Mononuclear cell (primary cell): ENCODE measurements at regions not wholly inside any gene's neighbourhood (a gene's known extent, or its start where the extent isn't known, plus 50 kb on each side); places are given as distances from the start of the nearest gene placed in this dataset.

Experiments
- H3K27me3 ChIP-seq: 2 replicates; pipeline ENCODE4 v1.6.0; 2011; ENCODE audit warnings: low read length, control low read depth; ENCODE audit not compliant: insufficient read depth
- H3K4me1 ChIP-seq: 2 replicates; pipeline ENCODE4 v1.5.1; 2011; ENCODE audit warnings: mild to moderate bottlenecking, low read length, control low read depth; ENCODE audit not compliant: insufficient read depth
- H3K4me3 ChIP-seq: 2 replicates; pipeline ENCODE4 v1.5.1; 2011; ENCODE audit warnings: mild to moderate bottlenecking, low read length, moderate library complexity
- H3K9me3 ChIP-seq: 2 replicates; pipeline ENCODE4 v1.5.1; 2011; ENCODE audit warnings: low read depth, mild to moderate bottlenecking, control low read depth, low read length

GRCh38 chr16:73347500-73348375 is 299.8 kb upstream of the ZFHX3 start:
- H3K27me3 ChIP-seq, result no peaks in the 10 kb centered on the region
- no peak overlapping the region for H3K4me3 ChIP-seq
- no peaks in the 10 kb centered on the region for H3K9me3 ChIP-seq
- no peaks in the 10 kb centered on the region for H3K4me1 ChIP-seq

- Histone ChIP-seq H3K9me3 (no peaks in the 10 kb centered on the region), H3K4me1 (no peaks in the 10 kb centered on the region), H3K27me3 (no peaks in the 10 kb centered on the region), H3K4me3 (no peak overlapping the region)
Measured at GRCh38 chr16:73339821-73340220, 291.9 kb upstream of the ZFHX3 start.

- Histone ChIP-seq H3K4me3 (no peak overlapping the region), H3K27me3 (no peaks in the 10 kb centered on the region), H3K4me1 (no peaks in the 10 kb centered on the region), H3K9me3 (no peaks in the 10 kb centered on the region)
Measured at GRCh38 chr16:73337373-73338296, 289.7 kb upstream of the ZFHX3 start.

GRCh38 chr16:73329358-73330286 is 281.7 kb upstream of the ZFHX3 start:
- no peaks in the 10 kb centered on the region for H3K4me1 ChIP-seq
- H3K27me3 ChIP-seq, result no peaks in the 10 kb centered on the region

DNA sequence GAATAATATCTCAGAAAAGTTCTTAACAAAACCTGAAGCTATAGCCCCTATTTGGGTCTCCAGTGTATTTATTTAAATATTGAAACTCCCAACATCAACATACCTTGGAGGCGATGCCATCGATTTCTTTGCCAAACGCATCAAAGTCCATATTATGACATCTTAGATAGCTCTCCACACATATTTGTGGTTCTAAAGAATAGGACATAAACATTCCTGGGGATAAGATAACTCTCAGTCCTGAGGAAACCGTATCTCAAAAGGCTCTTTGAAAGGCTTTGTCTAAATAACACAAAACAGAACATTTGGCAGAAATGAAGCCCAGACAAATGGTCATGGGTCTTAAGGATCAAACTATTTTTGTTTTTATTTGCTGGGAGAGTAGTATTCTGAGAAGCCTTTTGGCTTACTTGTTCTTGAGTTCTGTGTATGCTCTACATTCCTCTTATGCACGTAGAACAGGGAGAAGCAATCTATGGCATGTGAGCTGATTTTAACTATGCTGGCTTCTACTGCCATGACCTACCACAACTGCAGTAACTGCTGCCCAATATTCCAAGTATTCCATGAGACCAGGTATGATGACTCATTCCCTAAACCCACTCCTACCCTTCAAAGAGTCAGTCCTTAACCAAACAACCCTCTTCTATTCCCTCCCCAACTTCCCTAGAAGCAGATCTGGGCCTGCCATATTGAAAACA is 279.0 kb upstream of the ZFHX3 start:
- Histone ChIP-seq H3K4me3 (no peak overlapping the region), H3K4me1 (no peaks in the 10 kb centered on the region), H3K27me3 (no peaks in the 10 kb centered on the region), H3K9me3 (no peaks in the 10 kb centered on the region)

More at GRCh38 chr16:73329358-73330286, 281.7 kb upstream of the ZFHX3 start:
- Histone ChIP-seq H3K9me3 (no peaks in the 10 kb centered on the region), H3K4me3 (no peak overlapping the region)

DNA sequence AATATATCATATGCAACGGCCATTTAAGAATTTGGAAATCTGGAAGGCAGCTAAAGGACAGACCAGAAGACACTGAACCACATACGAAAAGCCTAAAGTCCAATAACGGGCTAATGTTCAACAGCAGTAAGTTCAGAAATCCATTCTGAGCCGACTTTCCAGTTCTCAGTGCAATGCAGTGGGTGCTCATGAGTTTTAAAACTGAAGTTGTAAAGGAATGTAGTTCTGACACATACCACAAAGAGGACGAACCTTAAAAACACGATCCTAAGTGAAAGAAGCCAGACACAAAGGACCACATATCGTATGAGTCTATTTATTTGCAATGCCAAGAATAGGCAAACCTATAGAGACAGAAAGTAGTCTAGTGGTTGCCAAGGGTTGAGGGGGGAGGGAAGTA is 278.3 kb upstream of the ZFHX3 start:
- no peaks in the 10 kb centered on the region for H3K27me3 ChIP-seq
- H3K4me1 ChIP-seq, result no peaks in the 10 kb centered on the region
- H3K9me3 ChIP-seq, result no peaks in the 10 kb centered on the region
- H3K4me3 ChIP-seq, result no peak overlapping the region

DNA sequence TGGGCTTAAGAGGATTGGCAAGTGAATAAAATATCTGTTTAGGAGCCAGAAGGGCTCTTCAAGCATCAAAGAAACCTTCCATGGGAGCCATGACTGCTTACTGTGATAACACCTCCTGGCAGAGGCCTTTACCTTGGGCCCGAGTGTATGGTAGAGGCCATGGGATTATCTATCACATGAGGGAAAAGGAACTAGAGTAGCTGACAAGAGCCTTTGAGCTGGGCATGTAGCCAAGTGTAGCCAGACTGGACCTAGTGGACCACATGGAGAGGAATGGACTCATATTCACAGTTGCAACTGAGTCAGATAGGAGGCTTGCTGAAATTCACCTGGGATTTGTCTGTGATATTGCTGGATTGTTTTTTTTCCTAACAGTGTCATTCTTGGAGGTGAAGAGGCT is 276.0 kb upstream of the ZFHX3 start:
- no peaks in the 10 kb centered on the region for H3K9me3 ChIP-seq
- H3K4me3 ChIP-seq, result no peak overlapping the region
- no peaks in the 10 kb centered on the region for H3K4me1 ChIP-seq
- no peaks in the 10 kb centered on the region for H3K27me3 ChIP-seq

GRCh38 chr16:73322856-73323255 is 274.9 kb upstream of the ZFHX3 start:
- Histone ChIP-seq H3K9me3 (no peaks in the 10 kb centered on the region), H3K4me3 (no peak overlapping the region), H3K27me3 (no peaks in the 10 kb centered on the region), H3K4me1 (no peaks in the 10 kb centered on the region)

DNA sequence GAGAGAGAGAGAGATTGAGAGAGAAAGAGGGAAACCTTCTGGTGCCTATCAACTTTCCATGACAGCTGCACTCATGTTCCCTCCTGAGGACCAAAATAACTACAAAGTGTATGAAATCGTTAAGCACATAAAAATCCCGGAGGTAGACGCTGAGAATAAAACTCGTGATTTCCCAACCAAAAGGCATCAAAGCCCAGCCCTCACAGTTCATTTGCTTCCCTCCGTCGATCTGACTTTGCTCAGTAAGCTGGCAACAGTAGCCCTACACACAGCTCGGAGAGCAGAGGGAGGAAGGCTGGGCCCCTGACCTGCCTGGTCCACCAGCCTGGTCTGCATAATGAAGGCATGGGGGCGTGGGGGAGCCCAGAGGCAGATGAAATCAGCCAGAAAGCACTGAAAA is 273.9 kb upstream of the ZFHX3 start:
- no peak overlapping the region for H3K4me3 ChIP-seq
- no peaks in the 10 kb centered on the region for H3K9me3 ChIP-seq
- no peaks in the 10 kb centered on the region for H3K27me3 ChIP-seq
- no peaks in the 10 kb centered on the region for H3K4me1 ChIP-seq

DNA sequence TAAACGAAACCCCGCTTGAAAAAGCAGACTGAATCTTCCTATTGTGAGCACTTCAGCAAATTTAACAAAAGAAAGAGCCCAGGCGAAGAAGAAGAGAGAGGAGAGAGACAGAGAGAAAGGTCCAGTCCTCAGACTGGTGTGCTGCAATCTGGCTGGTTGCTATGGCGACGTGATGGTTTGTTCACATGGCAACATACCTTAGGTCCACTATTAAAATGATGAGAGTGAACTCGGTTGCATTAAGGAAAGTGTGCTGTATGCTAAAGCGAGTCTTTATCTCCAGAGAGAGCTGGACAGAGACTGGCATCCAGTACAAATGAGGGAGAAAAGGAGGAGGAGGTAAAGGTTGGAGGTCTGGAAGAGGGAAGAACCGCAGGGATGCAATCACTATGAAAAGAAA is 271.8 kb upstream of the ZFHX3 start:
- Histone ChIP-seq H3K4me1 (no peaks in the 10 kb centered on the region), H3K4me3 (no peak overlapping the region), H3K27me3 (no peaks in the 10 kb centered on the region), H3K9me3 (no peaks in the 10 kb centered on the region)

DNA sequence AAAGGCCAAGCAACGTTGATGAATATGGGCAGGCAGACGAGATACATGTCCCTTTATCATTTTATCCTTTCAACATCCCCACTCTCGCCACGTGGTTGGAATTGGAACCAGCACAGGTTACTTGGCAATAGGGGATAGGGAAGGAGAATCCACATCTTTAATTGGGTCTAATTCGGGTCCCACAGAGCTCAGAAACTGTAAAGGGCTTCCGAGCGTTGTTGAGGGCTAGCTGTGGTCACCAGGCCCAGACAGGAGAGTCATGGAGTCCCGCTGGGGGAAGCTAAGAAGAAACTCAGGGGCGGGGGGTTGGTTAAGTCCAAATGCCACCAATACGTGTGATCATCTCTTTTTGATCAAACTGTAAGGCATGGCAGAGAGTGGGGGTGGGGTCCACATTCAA is 271.3 kb upstream of the ZFHX3 start:
- no peak overlapping the region for H3K4me3 ChIP-seq
- H3K4me1 ChIP-seq, result no peaks in the 10 kb centered on the region
- H3K27me3 ChIP-seq, result no peaks in the 10 kb centered on the region

GRCh38 chr16:73317321-73317857 is 269.5 kb upstream of the ZFHX3 start:
- no peak overlapping the region for H3K4me3 ChIP-seq
- no peaks in the 10 kb centered on the region for H3K9me3 ChIP-seq
- no peaks in the 10 kb centered on the region for H3K4me1 ChIP-seq
- H3K27me3 ChIP-seq, result no peaks in the 10 kb centered on the region

More for the DNA sequence above, 271.3 kb upstream of the ZFHX3 start:
- H3K9me3 ChIP-seq, result no peaks in the 10 kb centered on the region

DNA sequence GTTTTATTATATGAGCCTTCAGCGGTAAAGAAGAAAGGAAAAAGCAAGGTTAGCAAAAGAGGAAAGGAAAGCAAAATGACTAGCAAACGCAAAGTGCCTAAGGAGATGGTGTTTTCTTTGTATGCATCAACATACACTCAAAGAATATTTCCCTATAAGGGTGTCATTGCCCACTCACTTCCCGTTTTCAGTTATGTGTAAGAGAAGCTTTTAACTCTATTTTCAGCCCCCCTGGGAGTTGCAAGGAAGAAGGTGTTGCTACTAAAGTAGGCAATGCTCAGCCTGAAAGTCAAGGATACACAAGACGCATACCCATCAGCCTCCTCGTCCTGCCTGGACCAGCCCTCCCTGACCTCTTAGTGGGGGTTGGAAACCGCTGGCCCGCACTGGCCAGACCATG is 267.7 kb upstream of the ZFHX3 start:
- Histone ChIP-seq H3K9me3 (no peaks in the 10 kb centered on the region), H3K4me3 (no peak overlapping the region), H3K4me1 (no peaks in the 10 kb centered on the region), H3K27me3 (no peaks in the 10 kb centered on the region)

GRCh38 chr16:73313950-73314349 is 266.0 kb upstream of the ZFHX3 start:
- H3K9me3 ChIP-seq, result no peaks in the 10 kb centered on the region
- H3K4me3 ChIP-seq, result no peak overlapping the region
- H3K4me1 ChIP-seq, result no peaks in the 10 kb centered on the region
- H3K27me3 ChIP-seq, result no peaks in the 10 kb centered on the region
